HFFc6 (cell line): ENCODE measurements at regions not wholly inside any gene's neighbourhood (a gene's known extent, or its start where the extent isn't known, plus 50 kb on each side); places are given as distances from the start of the nearest gene placed in this dataset.
A peak's percentile ranks its signal among the peaks of the same experiment; 100 is the strongest.
"Not testable (repeated sequence)": the region's sequence is repeated elsewhere in the genome, so short reads cannot be mapped to it uniquely, and the experiment has no call there.

ENCODE experiments used
- DNase-seq: peaks from one replicate; pipeline ENCODE4 v3.0.0-alpha.2; 2018
- H3K27ac Mint-ChIP-seq: 2 replicates; pipeline ENCODE4 v1.8.0; 2020; ENCODE audit warnings: mild to moderate bottlenecking, mixed read lengths
- H3K27me3 Mint-ChIP-seq: 2 replicates; pipeline ENCODE4 v1.8.0; 2021; ENCODE audit warnings: mild to moderate bottlenecking, moderate library complexity, mixed read lengths; ENCODE audit not compliant: insufficient read depth
- H3K36me3 Mint-ChIP-seq: 2 replicates; pipeline ENCODE4 v1.8.0; 2021; ENCODE audit warnings: low read depth, mixed read lengths
- H3K4me1 Mint-ChIP-seq: 2 replicates; pipeline ENCODE4 v1.8.0; 2020; ENCODE audit warnings: low read depth, mixed read lengths
- H3K4me3 Mint-ChIP-seq: 2 replicates; pipeline ENCODE4 v1.8.0; 2020; ENCODE audit warnings: mild to moderate bottlenecking, moderate library complexity, mixed read lengths
- H3K9me3 Mint-ChIP-seq: 2 replicates; pipeline ENCODE4 v1.8.0; 2020; ENCODE audit warnings: mild to moderate bottlenecking, mixed read lengths
- TF ChIP-seq, protein P1 (sequence below): fragments of 200-600 bp; sonication (generic); IDR thresholded peaks from 2 replicates; pipeline ENCODE4 v1.5.0; 2021; ENCODE audit warnings: antibody characterized with exemption, mild to moderate bottlenecking

DNA sequence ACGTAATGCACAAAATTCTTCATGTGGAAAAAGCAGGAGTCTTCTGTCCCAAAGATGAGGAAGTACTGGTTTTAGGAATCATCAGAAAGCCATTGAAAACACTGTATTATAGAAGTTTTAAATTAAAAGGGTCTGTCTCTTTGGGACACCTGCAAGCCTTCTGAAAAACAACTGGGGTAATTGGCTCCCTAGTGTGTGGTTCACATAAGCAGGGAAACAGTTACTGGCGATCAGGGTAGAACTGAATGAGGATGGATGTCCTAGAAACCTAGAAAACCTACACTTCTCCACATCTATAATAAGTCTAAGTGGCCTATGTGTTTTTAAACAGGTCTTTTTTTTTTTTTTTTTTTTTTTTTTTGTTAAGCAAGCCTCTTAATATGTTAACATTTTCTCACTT lies 945.5 kb upstream of the PCDH10 start:
- H3K9me3 Mint-ChIP-seq, result peaks cover 8% of the 10 kb centered on the region; the same call in 1 of the 2 replicates
- no peak for DNase-seq
- H3K4me3 Mint-ChIP-seq, result no peak overlapping the region; the same call in 1 of the 2 replicates
- no peaks in the 10 kb centered on the region for H3K36me3 Mint-ChIP-seq
- H3K27me3 Mint-ChIP-seq, result no peaks in the 10 kb centered on the region
- TF ChIP-seq, protein P1, sequence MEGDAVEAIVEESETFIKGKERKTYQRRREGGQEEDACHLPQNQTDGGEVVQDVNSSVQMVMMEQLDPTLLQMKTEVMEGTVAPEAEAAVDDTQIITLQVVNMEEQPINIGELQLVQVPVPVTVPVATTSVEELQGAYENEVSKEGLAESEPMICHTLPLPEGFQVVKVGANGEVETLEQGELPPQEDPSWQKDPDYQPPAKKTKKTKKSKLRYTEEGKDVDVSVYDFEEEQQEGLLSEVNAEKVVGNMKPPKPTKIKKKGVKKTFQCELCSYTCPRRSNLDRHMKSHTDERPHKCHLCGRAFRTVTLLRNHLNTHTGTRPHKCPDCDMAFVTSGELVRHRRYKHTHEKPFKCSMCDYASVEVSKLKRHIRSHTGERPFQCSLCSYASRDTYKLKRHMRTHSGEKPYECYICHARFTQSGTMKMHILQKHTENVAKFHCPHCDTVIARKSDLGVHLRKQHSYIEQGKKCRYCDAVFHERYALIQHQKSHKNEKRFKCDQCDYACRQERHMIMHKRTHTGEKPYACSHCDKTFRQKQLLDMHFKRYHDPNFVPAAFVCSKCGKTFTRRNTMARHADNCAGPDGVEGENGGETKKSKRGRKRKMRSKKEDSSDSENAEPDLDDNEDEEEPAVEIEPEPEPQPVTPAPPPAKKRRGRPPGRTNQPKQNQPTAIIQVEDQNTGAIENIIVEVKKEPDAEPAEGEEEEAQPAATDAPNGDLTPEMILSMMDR, result no peak
- H3K4me1 Mint-ChIP-seq, result no peaks in the 10 kb centered on the region
- no peak overlapping the region for H3K27ac Mint-ChIP-seq

GRCh38 chr4:132214519-132214918 lies 934.6 kb upstream of the PCDH10 start:
- no peak for DNase-seq

DNA sequence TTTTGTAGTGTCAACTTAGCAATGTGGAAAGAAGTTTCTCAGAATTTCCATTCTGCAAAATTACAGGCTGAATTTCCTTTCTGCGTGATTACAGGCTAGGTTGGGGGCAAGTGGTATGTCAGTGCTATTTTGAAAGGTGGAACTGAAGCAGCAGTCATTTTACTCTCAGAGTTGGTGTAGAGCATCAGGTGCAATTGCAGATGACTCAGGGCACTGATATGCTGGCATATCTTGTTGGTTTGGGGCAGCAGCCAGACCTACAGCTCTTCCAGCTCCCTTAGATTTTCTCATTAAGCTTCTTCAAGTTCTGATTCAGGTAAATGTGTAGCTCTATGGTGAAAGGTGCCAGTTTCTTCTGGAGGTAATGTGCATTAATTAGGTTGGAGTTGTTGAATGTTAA lies 930.7 kb upstream of the PCDH10 start:
- Mint-ChIP-seq H3K4me1 (peaks cover 14% of the 10 kb centered on the region; the same call in 1 of the 2 replicates), H3K27ac (no peak overlapping the region), H3K36me3 (peaks cover 4% of the 10 kb centered on the region; the same call in 1 of the 2 replicates), H3K9me3 (peaks cover 3% of the 10 kb centered on the region; the same call in 1 of the 2 replicates), H3K4me3 (no peak overlapping the region), H3K27me3 (no peaks in the 10 kb centered on the region)
- no peak for DNase-seq
- TF ChIP-seq, protein P1, result no peak

More at GRCh38 chr4:132214519-132214918, 934.6 kb upstream of the PCDH10 start:
- no peak overlapping the region for H3K27ac Mint-ChIP-seq
- TF ChIP-seq, protein P1, result no peak
- peaks cover 9% of the 10 kb centered on the region; the same call in 1 of the 2 replicates for H3K4me1 Mint-ChIP-seq
- H3K4me3 Mint-ChIP-seq, result no peak overlapping the region
- no peaks in the 10 kb centered on the region for H3K36me3 Mint-ChIP-seq
- no peaks in the 10 kb centered on the region; the same call in 1 of the 2 replicates for H3K9me3 Mint-ChIP-seq
- H3K27me3 Mint-ChIP-seq, result no peaks in the 10 kb centered on the region

DNA sequence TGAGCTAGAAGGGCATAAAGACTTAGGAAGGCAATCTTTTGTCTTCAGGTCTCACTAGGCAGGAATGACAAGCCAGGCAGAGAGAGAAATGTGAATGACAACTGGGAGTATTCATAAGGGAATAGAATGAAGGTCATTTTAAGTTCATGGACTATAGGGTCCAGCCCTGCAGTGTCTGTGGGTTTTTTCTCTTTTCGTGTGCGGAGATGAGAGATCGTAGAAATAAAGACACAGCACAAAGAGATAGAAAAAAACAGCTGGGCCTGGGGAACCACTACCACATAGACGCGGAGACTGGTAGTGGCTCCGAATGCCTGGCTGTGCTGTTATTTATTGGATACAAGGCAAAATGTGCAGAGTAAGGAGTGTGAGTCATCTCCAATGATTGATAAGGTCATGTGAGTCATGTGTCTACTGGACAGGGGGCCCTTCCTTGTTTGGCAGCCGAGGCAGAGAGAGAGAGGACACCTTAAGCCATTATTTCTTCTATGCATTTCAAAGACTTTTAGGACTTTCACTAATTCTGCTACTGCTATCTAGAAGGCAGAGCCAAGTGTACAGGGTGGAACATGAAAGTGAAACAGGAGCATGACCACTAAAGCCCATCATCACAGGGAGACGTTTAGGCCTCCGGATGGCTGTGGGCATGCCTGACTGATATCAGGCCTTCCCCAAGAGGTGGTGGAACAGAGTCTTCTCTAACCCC lies 921.8 kb upstream of the PCDH10 start:
- TF ChIP-seq, protein P1, result no peak
- Mint-ChIP-seq H3K27ac (no peak overlapping the region), H3K27me3 (no peaks in the 10 kb centered on the region), H3K9me3 (peaks cover 10% of the 10 kb centered on the region), H3K4me3 (no peak overlapping the region), H3K4me1 (peaks cover 4% of the 10 kb centered on the region; the same call in 1 of the 2 replicates), H3K36me3 (peaks cover 4% of the 10 kb centered on the region; the same call in 1 of the 2 replicates)
- DNase-seq, result no peak

- not testable (repeated sequence) for DNase-seq, H3K36me3 Mint-ChIP-seq, H3K4me1 Mint-ChIP-seq, H3K4me3 Mint-ChIP-seq, H3K27me3 Mint-ChIP-seq, H3K27ac Mint-ChIP-seq, H3K9me3 Mint-ChIP-seq
- TF ChIP-seq, protein P1, result peak; percentile 67
Measured at GRCh38 chr4:132227857-132228165, 921.3 kb upstream of the PCDH10 start.
